ENCODE measurements at regions not wholly inside any gene's neighbourhood (a gene's known extent, or its start where the extent isn't known, plus 50 kb on each side); places are given as distances from the start of the nearest gene placed in this dataset.

- Histone ChIP-seq H3K4me2 (no peak overlapping the region), H3K27ac (no peak overlapping the region), H3K9me3 (ENCODE audit: low read depth) (no peaks in the 10 kb centered on the region), H3K36me3 (no peaks in the 10 kb centered on the region), H3K4me3 (no peak overlapping the region), H3K4me1 (peaks cover 23% of the 10 kb centered on the region), H3K79me2 (ENCODE audit: low read depth) (no peaks in the 10 kb centered on the region), H3K9ac (no peak overlapping the region), H3F3A (ENCODE audit: low read depth) (peaks cover 19% of the 10 kb centered on the region), H2AFZ (replicated peaks) (no peak overlapping the region), H4K20me1 (ENCODE audit: low read depth) (no peaks in the 10 kb centered on the region), H3K27me3 (no peaks in the 10 kb centered on the region)
- no peak overlapping the region for H3K27ac Mint-ChIP-seq
- H3K4me3 Mint-ChIP-seq = no peak overlapping the region
- H3K27me3 Mint-ChIP-seq (ENCODE audit: insufficient read depth, low read depth) = peaks cover 3% of the 10 kb centered on the region
- no peaks in the 10 kb centered on the region for H3K9me3 Mint-ChIP-seq
- no peak for DNase-seq (ENCODE audit: low spot score)
- peaks cover 41% of the 10 kb centered on the region for H3K4me1 Mint-ChIP-seq
- TF ChIP-seq EZH2 (IDR thresholded peaks at IDR 0.05) (no peak), CTCF (IDR thresholded peaks at IDR 0.05) (no peak), EZH2phosphoT487 (IDR thresholded peaks at IDR 0.05) (no peak)
- H3K36me3 Mint-ChIP-seq = peaks cover 1% of the 10 kb centered on the region
These were observed 472.1 kb downstream of the FOXO1 start for GRCh38 chr13:40194224-40194806.

- Histone ChIP-seq H3K4me3 (no peak overlapping the region), H3F3A (ENCODE audit: low read depth) (no peaks in the 10 kb centered on the region), H3K27me3 (no peaks in the 10 kb centered on the region), H3K9ac (no peak overlapping the region), H3K9me3 (ENCODE audit: low read depth) (no peaks in the 10 kb centered on the region), H4K20me1 (ENCODE audit: low read depth) (no peaks in the 10 kb centered on the region), H3K79me2 (ENCODE audit: low read depth) (no peaks in the 10 kb centered on the region), H3K4me1 (no peaks in the 10 kb centered on the region), H3K36me3 (no peaks in the 10 kb centered on the region), H3K4me2 (no peak overlapping the region), H3K27ac (no peak overlapping the region), H2AFZ (replicated peaks) (no peak overlapping the region)
- no peak for DNase-seq (ENCODE audit: low spot score)
- Mint-ChIP-seq H3K4me3 (no peak overlapping the region), H3K27me3 (ENCODE audit: insufficient read depth, low read depth) (peaks cover 3% of the 10 kb centered on the region), H3K27ac (no peak overlapping the region), H3K9me3 (no peaks in the 10 kb centered on the region), H3K36me3 (peaks cover 1% of the 10 kb centered on the region), H3K4me1 (peaks cover 14% of the 10 kb centered on the region)
- no peak for TF ChIP-seq CTCF (IDR thresholded peaks at IDR 0.05)
- TF ChIP-seq EZH2phosphoT487 (IDR thresholded peaks at IDR 0.05) = no peak
- no peak for TF ChIP-seq EZH2 (IDR thresholded peaks at IDR 0.05)
These were observed 469.4 kb downstream of the FOXO1 start for GRCh38 chr13:40197049-40197448.

GRCh38 chr13:40197936-40198595, 468.4 kb downstream of the FOXO1 start:
- TF ChIP-seq CTCF (IDR thresholded peaks at IDR 0.05) = no peak
- no peak for TF ChIP-seq EZH2 (IDR thresholded peaks at IDR 0.05)
- TF ChIP-seq EZH2phosphoT487 (IDR thresholded peaks at IDR 0.05) = no peak
- no peaks in the 10 kb centered on the region for H3K9me3 Mint-ChIP-seq

More at GRCh38 chr13:40197936-40198595, 468.4 kb downstream of the FOXO1 start:
- H3K79me2 ChIP-seq (ENCODE audit: low read depth) = no peaks in the 10 kb centered on the region
- no peaks in the 10 kb centered on the region for H3K36me3 ChIP-seq
- no peaks in the 10 kb centered on the region for H3K4me1 ChIP-seq
- no peaks in the 10 kb centered on the region for H3K9me3 ChIP-seq (ENCODE audit: low read depth)
- H3F3A ChIP-seq (ENCODE audit: low read depth) = no peaks in the 10 kb centered on the region
- no peaks in the 10 kb centered on the region for H3K36me3 Mint-ChIP-seq
- H3K4me2 ChIP-seq = no peak overlapping the region
- no peak overlapping the region for H2AFZ ChIP-seq (replicated peaks)
- H3K4me3 ChIP-seq = no peak overlapping the region
- H3K27me3 ChIP-seq = no peaks in the 10 kb centered on the region
- no peak for DNase-seq (ENCODE audit: low spot score)
- H3K4me3 Mint-ChIP-seq = no peak overlapping the region
- H3K27me3 Mint-ChIP-seq (ENCODE audit: insufficient read depth, low read depth) = peaks cover 3% of the 10 kb centered on the region
- H3K4me1 Mint-ChIP-seq = peaks cover 10% of the 10 kb centered on the region
- H3K27ac Mint-ChIP-seq = no peak overlapping the region
- H3K9ac ChIP-seq = no peak overlapping the region
- no peak overlapping the region for H3K27ac ChIP-seq
- no peaks in the 10 kb centered on the region for H4K20me1 ChIP-seq (ENCODE audit: low read depth)
